HL-60 (cell line): ENCODE measurements at regions not wholly inside any gene's neighbourhood (a gene's known extent, or its start where the extent isn't known, plus 50 kb on each side); places are given as distances from the start of the nearest gene placed in this dataset.

ENCODE experiments used
- DNase-seq, 2 experiments: peaks; one replicate each; pipeline ENCODE4 v3.0.0-alpha.2; 2010 to 2020; ENCODE audit warnings: low read depth in 1 of 2, low spot score in 1 of 2
- H3K27ac ChIP-seq: fragments of 250-450 bp; sonication (Bioruptor Pico); replicated peaks from 2 replicates; pipeline ENCODE4 v1.5.1; 2020; ENCODE audit warnings: mild to moderate bottlenecking, moderate library complexity
- H3K27me3 ChIP-seq: fragments of 250-450 bp; sonication (Bioruptor Pico); 2 replicates; pipeline ENCODE4 v1.5.1; 2021; ENCODE audit warnings: mild to moderate bottlenecking, moderate library complexity; ENCODE audit not compliant: insufficient read depth, poor library complexity, severe bottlenecking
- H3K4me3 ChIP-seq: replicated peaks from 2 replicates; pipeline ENCODE4 v1.5.1; 2011; ENCODE audit warnings: mild to moderate bottlenecking, control low read depth, low read length; ENCODE audit not compliant: insufficient read depth
- CTCF ChIP-seq: IDR thresholded peaks from one replicate; pipeline ENCODE4 v1.5.1; 2011; ENCODE audit warnings: low read length, control low read depth, inconsistent platforms; ENCODE audit not compliant: insufficient read depth
- GABPA ChIP-seq: IDR thresholded peaks from 2 replicates; pipeline ENCODE4 v1.6.1; 2012; ENCODE audit warnings: low read depth
- POLR2AphosphoS5 ChIP-seq: IDR thresholded peaks from 2 replicates; pipeline ENCODE4 v1.6.1; 2012; ENCODE audit warnings: low read depth
- SPI1 ChIP-seq: IDR thresholded peaks from 2 replicates; pipeline ENCODE4 v1.6.1; 2012; ENCODE audit warnings: low read depth, mild to moderate bottlenecking, borderline replicate concordance
- TF ChIP-seq, protein P1 (sequence below): IDR thresholded peaks from 2 replicates; pipeline ENCODE4 v1.6.1; 2012; ENCODE audit warnings: low read depth; ENCODE audit not compliant: insufficient replicate concordance

DNA sequence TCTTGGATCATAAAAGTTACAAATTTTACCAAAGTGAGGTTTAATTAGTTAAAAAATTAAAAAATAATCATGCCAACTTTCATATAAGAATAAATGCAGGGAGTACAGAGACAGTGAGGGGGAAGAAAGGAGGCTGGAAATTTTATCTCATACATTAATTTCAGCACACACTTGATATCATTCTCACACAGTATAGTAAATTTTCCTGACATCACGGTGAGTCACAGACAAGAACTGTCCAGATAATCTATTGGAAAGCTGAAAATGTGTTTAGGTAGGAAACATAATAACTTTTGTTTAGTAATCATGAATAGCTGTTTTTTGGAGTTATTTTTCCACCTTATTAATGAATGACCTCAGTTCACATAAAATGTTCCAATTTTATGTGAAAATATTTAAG is 1204.8 kb downstream of the GALC start:
- no peak overlapping the region for H3K27ac ChIP-seq
- TF ChIP-seq SPI1 (no peak), POLR2AphosphoS5 (no peak), GABPA (no peak), CTCF (no peak)
- TF ChIP-seq, protein P1, sequence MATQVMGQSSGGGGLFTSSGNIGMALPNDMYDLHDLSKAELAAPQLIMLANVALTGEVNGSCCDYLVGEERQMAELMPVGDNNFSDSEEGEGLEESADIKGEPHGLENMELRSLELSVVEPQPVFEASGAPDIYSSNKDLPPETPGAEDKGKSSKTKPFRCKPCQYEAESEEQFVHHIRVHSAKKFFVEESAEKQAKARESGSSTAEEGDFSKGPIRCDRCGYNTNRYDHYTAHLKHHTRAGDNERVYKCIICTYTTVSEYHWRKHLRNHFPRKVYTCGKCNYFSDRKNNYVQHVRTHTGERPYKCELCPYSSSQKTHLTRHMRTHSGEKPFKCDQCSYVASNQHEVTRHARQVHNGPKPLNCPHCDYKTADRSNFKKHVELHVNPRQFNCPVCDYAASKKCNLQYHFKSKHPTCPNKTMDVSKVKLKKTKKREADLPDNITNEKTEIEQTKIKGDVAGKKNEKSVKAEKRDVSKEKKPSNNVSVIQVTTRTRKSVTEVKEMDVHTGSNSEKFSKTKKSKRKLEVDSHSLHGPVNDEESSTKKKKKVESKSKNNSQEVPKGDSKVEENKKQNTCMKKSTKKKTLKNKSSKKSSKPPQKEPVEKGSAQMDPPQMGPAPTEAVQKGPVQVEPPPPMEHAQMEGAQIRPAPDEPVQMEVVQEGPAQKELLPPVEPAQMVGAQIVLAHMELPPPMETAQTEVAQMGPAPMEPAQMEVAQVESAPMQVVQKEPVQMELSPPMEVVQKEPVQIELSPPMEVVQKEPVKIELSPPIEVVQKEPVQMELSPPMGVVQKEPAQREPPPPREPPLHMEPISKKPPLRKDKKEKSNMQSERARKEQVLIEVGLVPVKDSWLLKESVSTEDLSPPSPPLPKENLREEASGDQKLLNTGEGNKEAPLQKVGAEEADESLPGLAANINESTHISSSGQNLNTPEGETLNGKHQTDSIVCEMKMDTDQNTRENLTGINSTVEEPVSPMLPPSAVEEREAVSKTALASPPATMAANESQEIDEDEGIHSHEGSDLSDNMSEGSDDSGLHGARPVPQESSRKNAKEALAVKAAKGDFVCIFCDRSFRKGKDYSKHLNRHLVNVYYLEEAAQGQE: no peak
- no peak for DNase-seq
- H3K27me3 ChIP-seq: no peaks in the 10 kb centered on the region
- no peak overlapping the region for H3K4me3 ChIP-seq

GRCh38 chr14:86787717-86788116 is 1205.3 kb downstream of the GALC start:
- Histone ChIP-seq H3K27me3 (no peaks in the 10 kb centered on the region), H3K27ac (no peak overlapping the region), H3K4me3 (no peak overlapping the region)
- TF ChIP-seq POLR2AphosphoS5 (no peak), CTCF (no peak), GABPA (no peak), SPI1 (no peak)
- TF ChIP-seq, protein P1: no peak
- DNase-seq: no peak

GRCh38 chr14:86782092-86782580 is 1210.8 kb downstream of the GALC start:
- no peaks in the 10 kb centered on the region for H3K27me3 ChIP-seq
- DNase-seq: no peak
- no peak overlapping the region for H3K27ac ChIP-seq
- H3K4me3 ChIP-seq: no peak overlapping the region
- TF ChIP-seq POLR2AphosphoS5 (no peak), CTCF (no peak), GABPA (no peak), SPI1 (no peak)
- TF ChIP-seq, protein P1: no peak
